GM18867 (cell line): ENCODE measurements at regions not wholly inside any gene's neighbourhood (a gene's known extent, or its start where the extent isn't known, plus 50 kb on each side); places are given as distances from the start of the nearest gene placed in this dataset.

Source experiments
- ATAC-seq: cut with Tn5 transposase; IDR thresholded peaks from one replicate; pipeline ENCODE4 v1.9.1; 2021; ENCODE audit warnings: mild to moderate bottlenecking, moderate library complexity; ENCODE audit not compliant: unreplicated experiment

DNA sequence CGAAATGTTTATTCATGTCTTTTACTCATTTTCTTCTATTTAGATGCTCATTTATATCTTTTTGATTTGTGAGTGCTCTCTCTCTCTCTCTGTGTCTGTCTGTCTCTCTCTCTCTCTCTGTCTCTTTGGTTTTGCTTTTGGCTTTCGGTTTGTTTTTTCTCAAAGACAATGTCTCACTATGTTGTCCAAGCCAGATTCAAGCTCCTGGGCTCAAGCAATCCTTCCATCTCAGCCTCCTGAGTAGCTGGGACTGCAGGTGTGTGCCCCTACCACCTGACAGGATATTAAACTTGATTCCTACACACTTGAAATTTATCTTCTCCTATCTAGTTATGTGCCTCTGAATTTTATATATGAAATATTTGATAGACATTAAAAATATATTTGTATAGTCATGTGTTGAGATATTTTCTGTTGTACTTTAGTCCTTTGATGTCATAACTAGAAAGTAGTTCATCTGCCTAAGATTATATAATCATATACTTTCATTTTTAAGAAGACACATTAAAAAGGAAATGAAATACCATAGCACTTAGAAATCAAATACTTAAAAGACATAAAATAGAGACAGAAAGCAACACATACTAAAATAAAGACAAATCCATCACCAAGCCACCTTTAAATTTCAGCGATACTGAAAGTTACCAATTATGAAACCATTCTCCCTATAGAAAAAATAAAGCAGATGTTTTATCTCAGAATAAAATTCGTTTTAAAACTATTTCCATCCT is 68.1 kb upstream of the SFMBT2 start:
- ATAC-seq, result peak; percentile 32

DNA sequence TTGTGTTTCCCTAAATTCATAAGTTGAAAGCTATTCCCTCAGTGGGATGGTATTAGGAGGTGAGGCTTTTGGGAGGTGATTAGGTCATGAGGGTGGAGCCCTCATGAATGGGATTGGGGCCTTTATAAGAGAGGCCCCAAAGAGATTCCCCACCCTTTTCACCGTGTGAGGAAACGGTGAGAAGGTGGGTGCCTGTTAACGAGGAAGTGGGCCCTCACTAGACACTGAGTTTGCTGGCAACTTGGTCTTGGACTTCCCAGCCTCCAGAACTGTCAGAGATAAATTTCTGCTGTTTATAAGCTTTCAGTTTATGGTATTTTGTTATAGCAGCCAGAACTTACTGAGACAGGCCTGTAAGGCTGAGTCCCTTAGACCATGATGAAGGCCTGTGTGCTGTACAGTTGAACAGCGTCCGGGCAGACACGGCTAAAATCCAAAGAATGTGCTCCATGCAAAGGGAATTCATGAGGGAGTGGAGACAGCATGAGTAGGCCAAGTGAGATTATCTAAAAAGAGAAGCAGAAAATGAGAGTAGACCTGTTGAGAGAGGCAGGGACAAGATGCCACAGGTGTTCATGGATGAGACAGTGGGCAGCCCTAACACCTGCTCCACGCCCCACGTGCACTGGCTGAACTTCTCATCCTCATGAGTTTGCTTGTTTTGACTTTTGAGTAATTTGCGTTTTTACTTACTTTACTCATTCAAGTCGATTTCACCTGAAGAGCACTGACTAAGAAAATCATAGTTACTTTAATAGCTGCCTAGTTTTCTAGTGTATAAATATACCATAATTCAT is 66.9 kb upstream of the SFMBT2 start:
- ATAC-seq, result no peak

DNA sequence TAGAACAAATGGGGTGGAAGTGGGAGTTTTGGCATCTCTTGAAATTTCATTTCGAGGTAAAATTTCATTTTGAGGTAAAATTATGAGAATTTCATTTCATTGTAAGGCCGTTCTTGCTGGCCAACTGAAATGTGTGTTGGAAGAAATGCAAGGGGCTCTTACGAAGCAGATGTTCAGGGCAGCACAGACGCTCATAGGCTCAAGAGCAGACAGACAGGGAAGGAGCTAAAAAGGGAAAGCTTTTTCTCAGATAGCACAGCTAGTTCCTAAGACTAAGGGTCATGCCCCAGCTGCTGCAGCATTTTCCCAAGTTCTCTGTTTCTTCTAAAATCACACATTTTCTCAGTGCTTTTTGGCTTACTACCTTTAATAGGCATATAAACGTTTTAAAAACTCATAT is 65.1 kb upstream of the SFMBT2 start:
- ATAC-seq, result no peak

DNA sequence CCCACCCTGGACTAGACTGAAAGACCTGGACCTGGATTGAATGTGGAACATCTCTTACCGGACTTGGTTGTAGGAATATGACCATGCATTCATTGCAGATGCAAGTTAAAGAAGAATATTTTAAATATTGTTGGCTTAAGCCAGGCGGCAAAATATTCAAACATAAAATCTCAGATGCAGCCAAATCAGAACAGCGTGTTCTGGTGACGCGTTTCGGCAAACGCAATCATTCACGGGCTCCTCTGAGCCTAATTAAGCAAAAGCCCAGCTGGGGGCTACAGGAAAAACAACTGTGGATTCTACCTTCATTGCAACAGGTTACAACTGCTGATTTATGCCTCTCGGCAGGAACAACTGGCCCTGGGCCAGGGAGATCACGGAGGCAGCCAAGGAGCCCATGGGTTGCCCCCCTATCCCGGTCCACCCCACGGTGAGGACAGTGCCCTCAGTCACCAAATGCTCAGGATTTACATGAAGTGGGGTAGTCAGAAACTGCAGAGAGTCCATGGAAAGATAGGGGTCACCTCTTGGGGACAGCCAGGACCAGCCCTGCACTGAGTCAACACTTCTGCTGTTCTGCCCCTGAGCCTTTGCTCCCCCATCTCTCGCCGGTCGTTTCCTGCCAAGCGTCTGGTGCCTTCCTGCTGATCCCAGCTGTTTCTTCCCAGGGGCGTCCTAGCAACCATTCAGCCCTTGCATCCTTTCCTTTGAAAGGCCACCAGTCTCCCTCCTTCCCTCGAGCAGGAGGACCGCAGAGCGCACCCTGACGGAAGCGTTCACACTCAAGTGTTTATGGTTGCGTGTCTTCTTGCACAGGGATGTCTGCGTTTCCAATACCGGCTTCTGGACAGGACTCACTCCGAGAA is 64.4 kb upstream of the SFMBT2 start:
- ATAC-seq, result no peak

- no peak for ATAC-seq
These were observed 63.6 kb upstream of the SFMBT2 start for GRCh38 chr10:7474388-7474787.

DNA sequence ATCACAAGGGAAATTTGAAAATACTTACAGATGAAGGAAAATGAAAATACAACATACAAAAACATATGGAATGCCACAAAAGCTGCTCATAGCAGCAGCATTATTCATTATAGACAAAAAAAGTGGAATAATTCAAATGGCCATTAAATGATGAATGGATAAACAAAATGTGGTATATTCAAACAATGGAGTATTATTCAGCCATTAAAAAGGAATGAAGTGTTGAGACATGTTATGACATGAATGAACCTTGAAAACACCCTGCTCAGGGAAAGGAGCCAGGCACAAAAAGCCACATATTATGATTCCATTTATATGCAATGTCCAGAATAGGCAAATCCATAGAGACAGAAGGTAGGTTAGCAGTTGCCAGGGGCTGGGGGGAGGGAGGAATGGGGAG is 62.6 kb upstream of the SFMBT2 start:
- no peak for ATAC-seq

DNA sequence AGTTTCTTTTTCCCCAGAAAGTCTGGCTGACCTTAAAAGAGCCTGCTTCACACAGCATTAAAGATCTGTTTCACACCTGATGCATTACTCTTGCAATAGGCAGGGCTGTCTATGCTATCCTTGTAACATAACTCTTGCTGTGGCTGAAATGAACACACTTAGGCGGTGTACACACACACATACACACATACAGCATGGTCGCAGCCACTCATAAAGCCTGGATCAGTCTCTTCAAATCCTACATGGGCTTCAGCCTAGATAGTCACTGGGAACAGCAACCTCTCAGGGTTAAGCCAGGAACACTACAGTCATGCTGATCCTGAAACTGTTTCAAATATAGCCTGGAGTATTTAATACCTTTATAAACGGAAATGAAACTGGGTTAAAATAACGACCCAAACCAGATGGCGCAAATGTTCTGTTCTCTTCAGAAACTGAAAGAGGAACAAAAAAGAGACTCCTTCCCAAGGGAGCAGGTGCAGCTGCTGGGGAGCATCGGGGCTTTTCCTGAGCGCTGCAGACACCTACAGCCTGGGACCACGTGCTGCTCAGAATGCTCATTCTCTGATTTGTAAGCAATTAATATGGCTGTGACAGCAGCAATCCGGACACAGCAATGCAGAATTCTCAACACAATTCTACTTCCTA is 61.0 kb upstream of the SFMBT2 start:
- ATAC-seq, result peak; percentile 89

DNA sequence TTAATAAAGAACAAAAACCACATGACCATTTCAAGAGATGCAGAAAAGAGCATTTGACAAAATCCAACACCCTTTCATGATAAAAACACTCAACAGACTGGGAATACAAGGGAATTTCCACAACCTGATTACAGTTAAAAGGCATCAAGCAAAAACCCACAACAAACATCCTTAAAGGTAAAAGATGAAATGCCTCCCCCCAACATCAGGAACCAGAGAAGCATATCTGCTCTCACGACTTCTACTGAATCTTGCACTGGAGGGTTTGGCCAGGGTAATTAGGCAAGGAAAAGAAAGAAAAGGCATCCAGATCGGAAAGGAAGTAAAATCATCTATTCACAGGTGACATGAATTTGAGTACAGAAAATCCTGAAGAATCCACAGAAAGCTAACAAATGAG is 59.5 kb upstream of the SFMBT2 start:
- ATAC-seq, result no peak

DNA sequence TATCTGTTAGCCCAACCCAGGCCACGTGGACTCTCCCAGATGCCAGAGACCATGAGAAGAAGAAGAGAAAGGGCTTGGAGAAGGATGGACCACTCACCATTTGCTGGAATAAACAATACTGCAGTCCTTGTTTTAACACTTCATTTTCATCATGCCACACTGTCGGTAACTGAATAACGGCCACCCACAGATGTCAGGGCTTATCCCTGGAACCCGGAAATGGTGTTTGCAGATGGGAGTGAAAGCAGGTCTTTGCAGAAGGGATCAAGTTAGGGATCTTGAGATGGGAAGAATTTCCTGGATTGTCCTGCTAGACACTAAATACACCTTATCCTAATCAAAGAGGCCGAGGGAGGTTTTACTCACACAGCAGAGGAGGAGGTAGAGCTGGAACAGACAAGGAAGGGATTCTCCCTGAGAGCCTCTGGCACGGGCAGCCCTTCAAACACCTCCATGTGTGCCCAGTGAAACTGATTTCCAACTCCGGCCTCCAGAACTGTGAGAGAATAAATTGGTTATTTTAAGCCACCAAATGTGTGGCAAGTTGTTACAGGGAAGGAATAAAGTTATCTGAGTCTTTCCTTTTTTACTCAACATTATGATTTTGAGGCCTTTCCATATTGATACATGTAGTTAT is 56.3 kb upstream of the SFMBT2 start:
- ATAC-seq, result no peak

DNA sequence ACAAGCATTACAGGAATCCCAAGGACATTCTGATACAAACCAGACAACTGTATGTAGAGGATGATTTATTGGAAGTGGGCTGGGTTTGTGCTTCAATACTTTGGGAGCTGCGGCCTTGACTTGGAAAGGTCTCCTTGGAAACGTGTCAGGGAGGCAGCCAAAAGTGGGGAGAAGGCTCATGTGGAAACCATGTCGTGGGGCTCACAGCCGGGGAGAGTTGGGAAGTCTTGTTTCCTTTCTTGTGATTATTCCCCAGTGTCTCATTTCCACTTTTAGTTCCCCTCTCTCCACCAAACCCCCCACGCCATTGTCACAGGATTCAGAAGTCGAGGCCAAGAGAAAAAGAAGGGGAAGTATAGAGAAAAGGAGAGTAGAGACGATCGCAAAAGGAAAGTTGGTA is 53.9 kb upstream of the SFMBT2 start:
- ATAC-seq, result no peak
